ENCODE measurements at regions not wholly inside any gene's neighbourhood (a gene's known extent, or its start where the extent isn't known, plus 50 kb on each side); places are given as distances from the start of the nearest gene placed in this dataset.

DNA sequence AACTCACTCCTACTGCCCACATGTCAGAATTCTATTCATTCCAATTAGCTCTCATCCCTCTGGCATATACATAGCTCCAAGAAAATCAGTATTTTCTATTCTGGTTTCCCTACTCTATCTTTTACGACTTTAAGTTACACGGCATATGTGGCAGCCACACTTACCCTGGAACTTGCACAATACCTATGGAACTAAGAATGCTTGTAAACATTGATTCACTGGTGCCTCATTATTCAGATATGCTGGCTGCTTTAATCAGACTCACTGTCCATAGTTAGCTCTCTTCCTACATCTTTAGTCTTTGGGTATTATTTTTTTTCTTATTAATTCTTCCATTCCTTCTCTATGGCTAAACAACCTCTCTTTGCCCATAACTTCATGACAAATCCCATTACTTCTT, 1519.9 kb upstream of the ACVR2A start:
- no peak for DNase-seq

DNA sequence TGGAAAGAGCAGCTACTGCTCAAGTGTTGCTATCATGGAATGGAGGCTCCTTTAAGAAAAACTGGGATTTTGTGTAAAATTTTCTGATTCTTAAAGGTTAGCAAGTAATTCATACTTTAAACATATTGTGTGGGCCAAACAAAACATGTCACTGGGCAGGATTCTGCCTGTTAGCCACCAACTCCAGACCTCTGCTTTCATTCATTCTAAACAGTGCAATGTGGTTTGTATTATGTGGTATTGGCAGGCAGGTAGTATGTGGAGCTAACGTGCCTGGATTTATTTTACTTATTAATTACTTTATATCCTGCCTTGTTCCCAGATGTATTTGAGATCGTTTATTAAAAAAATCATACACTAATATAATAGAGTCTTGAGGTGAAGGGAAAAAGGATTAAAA, 1521.3 kb upstream of the ACVR2A start:
- no peak for DNase-seq

DNA sequence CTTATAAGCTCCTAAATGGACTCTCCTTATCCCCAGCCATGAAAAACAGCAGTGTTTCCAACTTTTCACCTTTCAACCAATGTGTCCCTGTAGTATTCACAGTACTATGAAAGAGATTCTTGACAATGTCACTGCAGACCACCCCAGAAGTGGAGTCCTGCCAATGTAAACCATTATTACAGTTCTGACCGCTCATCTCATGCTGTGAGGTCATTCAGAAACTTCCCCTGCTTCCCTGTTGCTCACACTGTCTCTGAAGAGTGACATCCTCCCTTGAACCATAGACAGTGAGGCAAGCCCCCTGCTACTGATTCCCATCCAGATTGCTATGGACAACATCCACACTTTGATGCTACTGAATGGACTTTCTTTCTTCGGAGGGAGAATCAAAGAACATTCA, 1523.7 kb upstream of the ACVR2A start:
- no peak for DNase-seq

DNA sequence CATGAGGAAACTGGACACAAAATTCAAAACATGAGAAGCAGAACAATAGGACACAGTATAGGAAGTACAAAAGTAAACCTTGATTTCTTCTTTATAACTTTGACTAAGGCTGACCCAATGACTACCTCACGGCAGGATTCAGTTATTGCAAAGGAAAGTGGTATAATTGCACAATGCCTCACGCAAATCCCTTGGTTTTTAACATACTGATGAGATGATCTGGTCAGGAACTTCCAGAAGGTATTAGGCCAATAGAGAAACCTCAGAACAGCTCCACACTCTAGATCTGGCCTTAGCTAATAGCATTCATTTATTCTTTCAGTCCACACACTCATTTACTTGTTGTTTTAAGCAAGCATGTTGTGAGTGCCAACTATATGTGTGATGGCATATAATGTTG, 1526.9 kb upstream of the ACVR2A start:
- DNase-seq, result no peak

DNA sequence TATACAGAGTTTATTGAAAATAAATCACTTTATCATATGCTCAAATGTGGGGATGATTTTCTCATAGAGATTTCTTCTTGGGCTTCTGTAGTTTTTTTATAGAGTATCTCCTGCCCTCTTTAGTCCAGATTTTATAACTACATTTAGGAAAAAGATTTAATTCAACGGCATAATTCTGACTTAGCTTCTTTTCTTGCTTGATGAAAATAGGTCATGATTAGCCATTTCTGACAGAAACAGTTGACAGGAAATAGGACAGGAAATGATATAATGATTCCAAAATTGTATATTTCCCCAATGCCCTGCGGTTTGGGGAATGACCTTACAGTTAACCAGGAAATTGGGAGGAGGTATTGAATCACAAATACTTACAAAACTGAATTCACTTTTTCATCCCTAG, 1531.9 kb upstream of the ACVR2A start:
- DNase-seq, result peak in 1 of 2 donors; percentile 24

DNA sequence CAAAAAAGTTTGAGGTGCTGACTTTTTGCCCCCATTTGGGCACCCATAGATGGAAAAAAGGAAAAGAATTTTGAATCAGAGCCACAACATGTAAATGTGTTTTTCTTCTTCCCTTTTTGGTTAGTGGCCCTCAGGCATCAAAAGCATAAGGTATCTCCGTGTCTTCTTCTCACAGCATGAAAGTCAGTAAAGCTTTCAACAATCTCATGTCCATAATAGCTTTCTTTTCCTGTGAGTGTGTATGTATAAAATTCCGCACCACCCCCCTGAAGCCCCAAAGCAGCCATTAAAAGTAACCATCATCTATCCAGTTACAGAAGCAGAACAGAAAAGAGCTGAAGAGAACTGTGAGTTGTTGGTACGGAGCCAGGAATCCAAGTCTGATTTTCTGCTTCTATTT, 1539.7 kb upstream of the ACVR2A start:
- DNase-seq, result no peak

DNA sequence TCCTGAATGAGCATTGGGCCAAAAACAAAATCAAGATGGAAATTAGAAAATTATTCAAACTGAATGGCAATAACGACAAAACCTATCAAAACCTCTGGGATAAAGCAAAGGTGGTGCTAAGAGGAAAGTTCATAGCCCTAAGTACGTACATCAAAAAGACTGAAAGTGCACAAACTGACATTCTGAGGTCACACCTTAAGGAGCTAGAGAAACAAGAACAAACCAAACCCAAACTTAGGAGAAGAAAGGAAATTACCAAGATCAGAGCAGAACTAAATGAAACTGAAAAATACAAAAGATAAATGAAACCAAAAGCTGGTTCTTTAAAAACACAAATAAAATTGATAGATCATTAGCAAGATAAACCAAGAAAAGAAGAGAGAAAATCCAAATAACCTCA, 1543.5 kb upstream of the ACVR2A start:
- DNase-seq, result no peak

DNA sequence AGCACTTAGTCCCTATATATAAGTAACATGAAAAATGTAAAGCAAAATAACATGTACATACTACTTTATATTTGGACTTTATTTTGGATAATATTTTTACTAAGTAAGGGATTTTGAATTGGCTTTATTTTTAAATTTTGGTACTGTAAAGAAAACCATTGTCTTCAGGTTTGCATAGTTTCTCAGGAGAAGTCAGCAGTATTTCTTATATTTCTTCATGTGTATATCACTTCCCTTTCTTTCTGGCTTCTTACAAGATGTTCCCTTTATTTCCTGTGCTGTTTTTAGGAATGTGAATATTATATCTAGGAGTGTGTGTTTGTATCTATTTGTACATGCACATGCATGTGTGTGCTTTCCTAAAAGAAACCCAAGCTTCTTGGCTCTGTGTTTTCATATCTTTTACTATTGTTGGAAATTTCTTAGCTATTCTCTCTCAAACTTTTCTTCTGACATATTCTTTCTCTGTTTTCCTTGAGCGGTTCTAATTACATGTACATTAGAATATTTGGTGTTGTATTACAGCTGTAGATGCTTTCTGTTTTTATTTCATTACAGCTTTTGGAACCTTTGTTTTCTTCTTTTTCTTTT, 1549.7 kb upstream of the ACVR2A start:
- no peak for DNase-seq

DNA sequence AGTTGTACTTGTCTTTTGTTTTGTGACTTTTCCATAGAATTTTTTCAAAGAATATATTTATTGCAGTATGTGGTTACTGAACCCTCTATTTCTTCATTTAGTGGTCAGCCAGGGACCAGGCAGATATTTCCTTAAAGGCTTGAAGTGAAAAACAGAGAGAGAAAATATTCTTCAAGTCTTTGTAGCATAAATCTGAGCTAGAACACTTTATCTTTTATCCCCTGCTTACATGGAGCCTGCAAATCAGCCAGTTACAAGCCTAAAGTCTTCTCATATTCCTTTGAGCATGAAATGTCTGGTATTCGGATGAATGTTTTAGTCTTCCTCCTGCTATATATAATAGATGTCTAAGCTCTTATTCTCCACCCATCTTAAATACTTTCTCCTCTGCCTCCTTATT, 1557.5 kb upstream of the ACVR2A start:
- DNase-seq, result no peak

DNA sequence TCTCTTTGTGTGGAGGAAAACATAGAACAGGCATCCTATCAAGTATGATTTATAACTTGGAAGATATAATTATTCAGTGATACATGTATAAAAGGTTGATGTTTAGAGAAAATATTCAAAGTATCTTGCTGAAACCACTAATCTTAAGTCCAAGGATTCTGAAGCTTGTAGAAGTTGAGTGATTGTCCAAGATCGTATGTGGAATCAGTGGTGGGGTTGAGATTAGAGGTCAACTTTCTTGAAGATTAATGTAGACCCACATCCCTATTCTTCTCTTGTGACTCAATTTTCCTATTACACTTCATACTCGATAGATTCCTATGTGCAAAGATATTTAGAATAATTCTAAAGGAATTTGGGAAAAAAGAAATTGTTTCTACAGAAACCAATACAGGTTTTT, 1565.9 kb upstream of the ACVR2A start:
- no peak for DNase-seq

DNA sequence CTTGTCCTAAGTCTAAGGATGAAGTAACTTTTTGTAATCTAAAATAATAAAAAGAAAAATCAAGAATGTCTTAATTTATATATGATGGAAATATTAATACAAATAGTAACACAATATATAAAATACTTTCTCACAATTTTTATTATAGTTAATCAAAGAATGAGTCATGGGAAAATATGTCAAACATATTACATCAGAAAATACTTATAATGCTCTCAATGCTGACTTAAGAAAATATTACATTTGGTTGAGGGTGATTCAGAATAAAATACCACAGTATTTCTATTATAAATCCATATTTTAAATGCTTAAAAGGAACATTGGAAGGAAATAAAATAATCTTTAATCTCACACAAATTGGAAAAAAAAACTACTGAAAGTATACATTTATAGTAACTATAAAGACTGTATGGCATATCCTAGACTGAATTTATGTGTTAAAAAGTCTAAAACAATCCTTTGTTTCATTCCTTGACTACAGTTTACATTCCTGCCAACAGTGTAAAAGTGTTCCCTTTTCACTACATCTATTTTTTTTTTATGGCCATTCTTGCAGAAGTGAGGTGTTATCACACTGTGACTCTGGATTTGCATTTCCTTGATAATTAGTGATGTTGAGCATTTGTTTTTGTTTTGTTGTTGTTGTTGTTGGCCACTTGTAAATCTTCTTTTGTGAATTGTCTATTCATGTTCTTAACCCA, 1573.5 kb upstream of the ACVR2A start:
- DNase-seq, result no peak

DNA sequence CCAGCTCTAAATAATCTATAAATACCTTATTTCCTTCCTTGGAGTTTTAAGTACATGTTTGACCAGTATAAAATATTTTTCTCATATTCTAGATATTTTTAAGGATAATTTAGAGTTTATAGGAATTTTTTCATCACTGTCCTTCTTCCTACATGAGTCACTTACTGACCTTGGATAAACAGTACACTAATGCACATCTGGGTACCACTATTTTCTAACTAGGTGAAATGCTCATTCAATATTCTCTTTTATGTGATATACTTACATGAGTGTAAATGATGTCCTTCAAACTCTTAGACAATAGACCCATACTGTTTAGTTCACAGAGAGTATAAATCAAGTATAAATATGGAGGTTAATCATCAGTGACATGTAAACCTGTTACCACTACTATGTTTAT, 1574.2 kb upstream of the ACVR2A start:
- DNase-seq, result no peak

DNA sequence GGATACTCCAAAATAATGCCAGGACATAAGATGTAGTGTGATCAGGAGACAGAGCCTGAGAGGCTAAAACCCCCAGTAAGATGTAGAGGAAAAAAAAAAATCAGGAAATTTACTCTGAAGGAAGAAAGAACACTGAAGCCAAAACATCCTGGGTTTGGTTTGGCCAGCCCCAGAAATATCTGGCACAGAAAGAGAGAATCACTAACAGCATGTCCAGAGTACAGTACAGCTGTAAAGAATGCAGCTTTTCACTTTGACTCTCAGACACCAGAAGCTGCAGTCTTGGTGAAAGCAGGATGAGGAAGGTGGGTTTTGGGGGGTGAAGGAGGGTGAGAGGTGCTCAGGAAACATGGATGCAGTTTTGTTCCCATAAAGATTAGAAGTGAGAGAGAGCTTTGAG, 1577.7 kb upstream of the ACVR2A start:
- no peak for DNase-seq

DNA sequence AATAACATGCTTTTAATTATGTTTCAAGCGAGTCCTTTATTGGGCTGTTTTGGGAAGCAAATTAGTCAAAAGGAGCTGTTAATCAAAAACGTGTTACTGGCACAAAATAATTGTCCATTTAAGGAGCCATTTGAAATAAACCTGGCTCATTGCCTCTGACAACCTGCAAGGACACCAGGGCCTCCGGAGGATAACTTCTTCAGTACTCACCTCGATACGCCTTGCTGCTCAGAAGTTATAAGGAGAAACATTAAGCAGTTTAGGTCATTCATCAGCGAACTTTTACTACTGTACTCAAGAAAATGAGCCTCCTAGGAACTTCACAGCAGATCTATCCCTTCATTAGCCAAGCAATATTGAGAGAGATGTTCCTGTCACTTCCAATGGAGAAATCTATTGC, 1579.2 kb upstream of the ACVR2A start:
- DNase-seq, result no peak

DNA sequence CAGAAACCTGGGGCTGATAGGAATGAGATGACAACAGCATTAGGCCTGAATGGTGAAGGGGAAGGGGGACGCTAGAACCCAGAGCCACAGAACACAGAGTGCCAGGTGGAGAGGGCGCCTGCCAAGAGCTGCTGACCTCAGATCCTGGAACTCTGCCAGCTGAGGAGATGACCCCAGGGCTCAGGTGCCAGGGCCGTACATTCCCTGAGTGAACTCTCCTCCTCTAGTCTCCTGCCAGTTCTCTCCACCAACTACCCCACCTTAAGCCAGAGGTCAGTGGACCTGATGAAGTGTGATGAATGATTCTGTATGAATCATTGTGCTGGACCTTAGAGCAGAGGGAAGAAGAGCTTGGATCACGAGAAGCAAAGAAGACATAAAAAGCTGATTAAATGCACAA, 1582.2 kb upstream of the ACVR2A start:
- DNase-seq, result no peak

DNA sequence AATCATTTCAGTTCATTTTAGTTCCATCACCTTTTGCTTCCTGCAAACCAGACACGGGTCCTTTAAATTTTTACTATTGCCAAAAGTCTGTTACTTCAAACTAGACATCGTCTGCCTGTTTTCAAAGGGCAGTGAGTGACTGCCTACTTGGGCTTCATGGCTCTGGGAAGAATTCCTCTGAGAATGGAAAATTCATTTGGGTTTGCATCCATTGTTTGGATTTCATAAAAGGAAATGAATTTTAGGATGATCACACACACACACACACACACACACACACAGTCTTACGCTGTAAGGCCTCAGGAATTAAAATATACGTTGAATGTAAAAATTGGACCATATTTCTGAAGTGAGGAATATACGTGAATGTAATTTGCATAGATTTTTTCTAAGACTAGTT, 1584.3 kb upstream of the ACVR2A start:
- DNase-seq, result no peak

DNA sequence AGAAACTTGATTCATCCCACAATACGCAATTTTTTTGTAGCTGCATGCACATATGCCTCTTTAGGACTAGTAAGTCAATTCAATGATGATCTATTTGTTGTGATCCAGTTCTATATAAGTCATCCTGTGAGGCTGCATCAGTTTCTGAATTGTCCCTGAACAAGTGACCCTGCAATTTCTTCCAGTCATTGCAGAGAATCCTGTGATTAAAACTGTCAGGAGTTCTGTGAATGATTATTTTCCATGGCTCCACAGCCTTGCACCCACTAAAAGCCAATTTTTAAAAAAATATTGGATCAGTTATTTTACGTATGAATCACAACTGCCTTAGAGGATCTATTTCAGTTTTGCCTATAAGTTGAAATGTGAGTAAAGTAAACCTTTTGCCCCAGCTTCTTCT, 1585.0 kb upstream of the ACVR2A start:
- no peak for DNase-seq

DNA sequence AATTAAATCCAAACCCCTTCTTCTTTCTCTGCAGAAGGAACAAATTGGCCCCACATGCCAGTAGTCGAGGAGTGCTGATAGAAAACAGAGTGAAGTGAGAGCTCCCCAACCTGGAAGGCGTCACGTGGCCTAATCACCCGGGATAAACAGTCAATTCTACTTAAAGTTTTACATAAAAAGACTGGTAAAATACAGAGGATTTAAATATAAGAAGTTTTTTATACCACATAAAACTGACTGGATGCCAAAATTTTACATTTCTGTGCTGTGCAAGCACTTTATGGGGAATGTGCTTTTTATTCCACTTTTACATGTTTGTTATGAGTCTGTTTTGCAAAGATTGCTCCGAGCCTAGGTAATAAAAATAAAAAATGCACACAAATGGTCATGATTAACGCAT, 1586.8 kb upstream of the ACVR2A start:
- no peak for DNase-seq

DNA sequence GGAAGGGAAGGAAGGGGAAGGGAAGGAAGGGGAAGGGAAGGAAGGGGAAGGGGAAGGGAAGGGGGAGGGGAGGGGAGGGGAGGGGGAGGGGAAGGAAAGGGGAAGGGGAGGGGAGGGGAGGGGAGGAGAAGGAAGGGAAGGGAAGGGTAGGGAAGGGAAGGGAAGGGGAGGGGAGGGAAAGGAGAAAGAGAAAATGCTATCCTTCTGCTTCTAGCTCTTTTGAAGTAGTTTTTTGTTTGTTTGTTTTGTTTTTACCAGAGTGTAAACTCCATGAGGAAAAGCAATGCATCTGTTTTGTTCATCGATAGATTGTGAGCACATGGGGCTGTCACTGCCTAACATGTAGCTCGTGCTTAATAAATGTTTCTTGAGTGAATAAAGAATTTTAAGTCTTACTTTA, 1592.7 kb upstream of the ACVR2A start:
- DNase-seq, result no peak

DNA sequence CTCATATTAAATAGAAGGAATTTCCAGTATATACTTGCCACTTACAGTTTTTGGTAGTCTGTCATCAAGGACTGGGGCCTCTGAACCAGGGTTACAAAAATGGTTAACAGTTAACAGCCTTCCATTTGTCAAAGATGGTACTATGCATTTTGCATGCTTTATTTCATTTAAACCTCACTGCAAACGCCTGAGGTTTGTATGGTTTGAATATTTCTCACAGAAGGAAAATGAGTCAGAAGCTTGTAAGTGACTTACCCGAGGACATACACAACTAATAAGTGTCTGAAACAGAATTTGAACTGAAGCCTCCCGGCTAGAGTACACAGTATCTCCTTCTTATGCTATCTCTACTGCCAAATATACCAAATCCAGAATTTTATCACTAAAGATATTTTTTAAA, 1593.5 kb upstream of the ACVR2A start:
- no peak for DNase-seq

DNA sequence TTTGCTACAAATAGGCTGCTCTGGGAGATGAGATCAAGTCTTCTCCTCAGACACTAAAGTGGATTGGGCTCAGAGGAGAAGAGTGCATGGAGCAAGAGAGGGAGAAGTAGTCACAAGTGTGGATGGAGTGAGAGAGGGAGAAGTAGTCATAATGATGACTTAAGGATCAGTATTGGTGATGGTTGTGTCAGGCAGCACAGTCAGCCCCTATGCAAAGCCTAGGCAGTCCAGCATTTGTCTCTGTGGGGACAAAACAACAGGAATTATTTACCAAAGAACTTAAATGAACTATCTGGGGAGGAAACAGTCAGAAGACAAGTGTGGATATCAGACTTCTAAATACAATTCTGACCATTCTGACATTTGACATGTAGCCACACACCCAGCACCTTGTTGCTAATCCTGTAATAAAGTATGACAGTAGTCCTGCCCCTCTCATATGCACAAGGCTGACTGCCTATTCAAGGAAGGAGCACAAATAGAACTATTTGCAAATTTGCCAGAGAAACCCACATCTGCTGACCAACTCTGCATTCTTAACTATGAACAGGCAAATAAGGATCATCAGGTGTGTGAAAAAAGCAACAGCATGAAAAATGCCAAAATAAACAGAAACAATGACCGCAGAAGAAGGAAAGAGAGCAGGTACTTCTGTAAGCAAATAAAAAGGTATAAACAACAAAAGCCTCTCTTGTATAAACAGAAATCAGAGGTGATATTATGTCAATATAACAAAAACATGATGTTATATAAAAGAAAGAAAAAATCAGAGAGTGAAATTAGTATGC, 1597.9 kb upstream of the ACVR2A start:
- DNase-seq, result no peak

DNA sequence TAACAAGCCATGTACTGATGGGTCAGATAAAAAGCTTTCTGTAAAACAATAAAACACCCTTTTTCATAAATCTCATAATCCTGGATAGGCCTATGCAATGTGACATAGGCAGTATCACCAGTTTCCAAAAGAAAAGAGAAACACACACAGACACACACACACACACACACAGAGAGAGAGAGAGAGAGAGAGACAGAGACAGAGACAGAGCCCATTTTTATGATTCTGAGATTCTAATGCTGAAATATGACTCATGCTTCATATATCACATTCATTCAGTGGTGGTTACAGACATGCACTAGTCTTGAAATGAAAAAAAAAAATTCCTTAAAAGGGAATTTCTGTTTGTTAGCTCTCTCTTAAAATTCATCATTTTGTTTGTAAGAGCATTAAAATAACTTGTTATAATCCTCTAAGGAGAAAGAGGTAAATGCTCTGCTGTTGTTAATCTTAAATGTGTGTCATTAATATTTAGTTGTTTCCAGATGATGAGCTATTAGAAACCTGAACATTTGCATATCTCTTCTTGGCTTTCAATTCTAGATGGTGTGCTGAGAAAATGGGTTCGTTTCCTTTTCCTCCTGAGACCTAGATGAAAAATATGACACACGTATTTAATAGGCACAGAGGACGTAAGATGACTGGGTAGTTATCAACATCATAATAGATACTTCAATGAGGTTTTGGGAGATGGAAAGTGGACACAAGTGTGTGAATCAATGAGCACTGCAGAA, 1598.7 kb upstream of the ACVR2A start:
- no peak for DNase-seq

DNA sequence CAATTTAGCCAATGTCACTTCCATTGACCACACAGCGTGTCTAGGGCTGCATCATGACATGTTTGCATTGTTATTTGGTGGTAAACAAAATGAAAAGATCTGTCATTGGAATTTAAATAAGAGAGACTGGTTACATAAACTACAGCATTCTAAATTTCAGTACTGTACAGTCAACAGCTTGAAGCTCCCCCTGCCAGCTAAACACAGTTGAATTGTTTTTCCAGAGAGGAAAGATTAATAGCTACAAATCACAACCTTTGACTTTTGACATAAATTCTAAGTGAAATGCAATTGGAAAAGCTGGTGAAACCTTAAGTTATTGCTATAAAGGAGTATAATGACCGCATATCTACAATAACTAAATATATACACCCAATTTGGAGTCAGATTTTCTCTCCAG, 1600.0 kb upstream of the ACVR2A start:
- DNase-seq, result no peak

DNA sequence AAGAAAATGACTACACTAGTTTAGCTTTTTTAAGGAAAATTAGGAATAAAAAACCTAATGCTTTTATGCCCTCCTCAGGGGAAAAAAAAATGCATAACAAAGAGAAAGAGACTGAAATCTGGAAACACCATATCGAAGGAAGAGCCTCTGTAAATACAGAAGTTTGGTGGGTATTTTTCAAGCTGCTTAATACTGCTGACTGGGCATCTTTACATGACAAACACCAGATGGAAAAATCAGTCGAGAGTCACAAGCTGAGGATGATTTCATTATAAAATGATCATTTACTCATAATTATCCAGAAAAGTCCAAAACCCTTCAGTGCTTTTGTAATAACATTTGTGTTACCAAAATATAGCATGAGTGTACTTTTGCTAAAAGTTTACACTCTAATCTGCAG, 1600.7 kb upstream of the ACVR2A start:
- no peak for DNase-seq
